GM21528 (cell line): ENCODE measurements at regions not wholly inside any gene's neighbourhood (a gene's known extent, or its start where the extent isn't known, plus 50 kb on each side); places are given as distances from the start of the nearest gene placed in this dataset.
"Not testable (repeated sequence)": the region's sequence is repeated elsewhere in the genome, so short reads cannot be mapped to it uniquely, and the experiment has no call there.

Experiments
- ATAC-seq: cut with Tn5 transposase; IDR thresholded peaks from one replicate; pipeline ENCODE4 v1.9.1; 2021; ENCODE audit warnings: mild to moderate bottlenecking, moderate library complexity; ENCODE audit not compliant: unreplicated experiment, low FRiP score

DNA sequence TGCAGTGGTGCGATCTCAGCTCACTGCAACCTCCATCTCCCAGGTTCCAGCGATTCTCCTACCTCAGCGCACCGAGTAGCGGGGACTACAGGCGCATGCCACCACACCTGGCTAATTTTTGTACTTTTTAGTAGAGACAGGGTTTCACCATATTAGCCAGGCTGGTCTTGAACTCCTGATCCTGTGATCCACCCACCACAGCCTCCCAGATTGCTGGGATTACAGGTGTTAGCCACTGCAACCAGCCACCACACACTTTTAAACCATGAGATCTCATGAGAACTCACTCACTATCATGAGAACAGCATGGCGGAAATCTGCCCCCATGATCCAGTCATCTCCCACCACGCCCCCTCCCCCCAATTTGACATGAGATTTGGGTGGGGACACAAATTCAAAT, 636.9 kb downstream of the MCTP2 start:
- ATAC-seq, result not testable (repeated sequence)

DNA sequence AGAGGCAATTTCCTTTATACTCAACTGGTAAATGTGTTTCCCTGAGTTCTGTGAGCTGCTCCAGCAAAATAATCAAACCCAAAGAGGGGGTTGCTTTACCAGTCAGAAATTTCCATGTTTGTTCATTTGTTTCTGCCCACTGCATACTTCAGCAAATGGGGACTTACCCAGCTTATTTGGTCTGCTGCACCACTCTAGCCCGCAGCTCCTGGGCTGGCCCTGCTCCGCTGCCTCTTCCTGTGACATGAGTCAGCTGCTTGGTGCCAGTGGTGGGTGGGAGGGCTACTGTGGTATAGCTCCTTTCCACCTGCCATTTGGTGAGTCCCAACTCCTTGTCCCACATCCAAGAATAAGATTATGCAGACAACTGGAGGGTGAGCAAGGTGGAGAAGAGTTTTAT, 644.2 kb downstream of the MCTP2 start:
- ATAC-seq, result no peak

DNA sequence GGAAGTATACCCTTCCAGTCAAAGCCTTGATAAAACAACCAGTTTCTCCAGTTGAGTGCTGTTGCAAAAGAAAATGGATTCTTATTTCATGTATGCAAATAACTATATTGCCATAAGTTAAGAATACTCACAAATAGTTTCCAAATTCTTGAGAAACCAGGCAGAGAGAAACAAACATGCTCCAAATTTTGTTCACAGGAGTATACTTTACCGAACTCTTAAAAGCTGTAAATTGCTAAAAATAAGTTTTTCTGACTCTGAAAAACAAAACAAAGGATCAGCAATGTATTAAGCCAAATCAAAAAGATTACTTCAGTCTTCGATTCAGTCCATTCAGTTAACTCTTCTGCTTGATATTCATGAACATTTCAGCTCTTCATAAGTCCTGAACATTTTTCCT, 646.5 kb downstream of the MCTP2 start:
- ATAC-seq, result no peak

DNA sequence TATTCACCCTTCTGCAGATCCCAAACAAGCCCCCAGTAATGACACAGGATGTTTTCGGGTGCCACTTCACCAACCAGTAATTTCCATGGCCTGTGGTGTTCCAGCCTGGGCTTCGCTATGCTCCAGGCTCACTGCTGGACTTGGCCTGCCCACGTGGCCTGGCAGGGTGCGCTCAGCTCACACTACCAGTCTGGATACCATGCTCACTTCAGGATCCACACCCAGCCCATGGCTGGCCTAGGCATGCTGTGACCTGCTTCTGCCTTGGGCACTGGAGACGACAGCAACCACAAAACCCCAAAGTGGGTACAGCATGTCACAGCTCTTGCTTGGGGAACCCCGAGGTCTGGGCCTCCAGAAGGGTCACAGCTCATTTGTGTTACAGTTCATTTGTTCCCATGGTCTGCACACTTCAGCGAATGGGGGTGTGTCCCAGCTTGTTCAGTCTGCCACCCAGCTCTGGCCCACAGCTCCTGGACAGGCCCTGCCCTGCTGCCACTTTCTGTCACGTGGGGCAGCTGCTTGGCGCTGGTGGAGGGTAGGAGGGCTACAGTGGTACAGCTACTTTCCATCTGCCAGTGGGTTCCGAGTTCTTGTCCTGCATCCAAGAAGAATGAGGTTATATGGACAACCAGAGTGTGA, 650.8 kb downstream of the MCTP2 start:
- ATAC-seq, result no peak

DNA sequence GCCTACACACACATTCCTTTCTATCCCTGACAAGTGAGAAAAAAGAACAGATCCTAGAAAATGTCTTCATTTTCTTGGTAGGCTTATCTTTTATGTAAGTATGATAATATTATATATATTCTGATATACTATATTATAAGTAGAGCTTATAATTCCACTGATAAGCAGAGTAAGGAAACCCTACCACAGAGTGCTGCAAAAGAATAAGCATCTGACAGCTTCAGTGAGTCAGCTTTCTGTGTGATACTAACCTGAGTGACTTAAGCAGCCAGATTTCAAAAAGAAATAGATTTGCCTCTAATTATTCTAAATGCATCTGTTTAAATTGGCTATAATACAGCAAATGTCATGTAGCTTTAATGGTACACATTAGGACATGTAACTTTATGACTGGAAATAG, 656.0 kb downstream of the MCTP2 start:
- ATAC-seq, result no peak

DNA sequence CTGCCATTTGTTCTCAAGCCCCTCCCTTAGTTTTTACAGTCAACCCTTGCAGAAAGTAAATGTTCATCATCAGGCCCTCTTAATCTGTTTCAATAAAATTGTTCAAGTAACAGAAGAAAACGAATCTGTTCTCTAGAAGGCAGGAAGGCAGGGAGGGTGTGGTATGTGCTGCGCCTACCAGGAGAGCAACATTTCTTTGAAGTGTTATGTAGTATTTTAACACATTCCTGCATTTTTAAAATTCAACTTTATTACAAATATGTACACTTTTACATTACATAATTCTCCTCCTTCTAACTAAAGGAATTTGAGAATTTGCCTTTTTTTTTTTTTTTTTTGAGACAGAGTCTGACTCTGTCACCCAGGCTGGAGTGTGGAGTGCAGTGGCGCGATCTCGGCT, 657.8 kb downstream of the MCTP2 start:
- no peak for ATAC-seq

DNA sequence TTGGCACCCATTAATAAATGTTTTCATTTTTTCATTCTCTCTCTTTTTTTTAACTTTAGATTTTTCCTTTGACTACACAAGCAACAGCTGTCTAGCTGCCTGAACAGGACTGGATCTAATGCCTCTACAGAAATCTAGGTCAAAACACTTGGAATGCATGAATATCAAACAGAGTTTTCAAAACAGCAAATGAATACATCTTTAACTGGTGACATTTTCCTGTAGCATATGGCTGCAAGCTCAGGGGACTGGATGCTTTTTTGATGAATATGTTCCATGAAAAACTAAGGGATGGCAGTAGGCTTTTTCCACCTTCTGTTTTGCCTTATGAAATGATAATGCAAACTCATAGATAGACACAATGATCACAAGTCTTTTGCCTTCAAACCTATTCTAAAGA, 661.7 kb downstream of the MCTP2 start:
- no peak for ATAC-seq

DNA sequence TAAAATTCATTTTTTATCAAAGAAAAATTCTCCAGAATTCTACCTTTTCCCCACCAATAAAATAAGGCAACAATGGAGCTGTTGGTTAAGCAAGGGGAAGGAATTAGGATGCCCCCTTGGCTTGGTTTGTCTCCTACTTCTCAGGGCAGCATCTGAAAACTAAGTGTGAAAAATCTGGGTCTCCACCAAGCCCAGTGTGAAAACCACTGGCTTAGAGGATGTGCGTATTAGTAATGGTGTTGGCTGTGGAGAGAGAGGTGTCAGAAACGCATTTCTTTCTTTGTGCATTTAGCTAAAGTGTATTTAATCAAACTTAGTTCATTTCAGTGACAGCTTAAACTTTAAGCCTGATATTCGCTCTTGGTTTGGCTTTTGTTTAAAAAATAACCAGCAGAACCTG, 662.7 kb downstream of the MCTP2 start:
- ATAC-seq, result no peak

DNA sequence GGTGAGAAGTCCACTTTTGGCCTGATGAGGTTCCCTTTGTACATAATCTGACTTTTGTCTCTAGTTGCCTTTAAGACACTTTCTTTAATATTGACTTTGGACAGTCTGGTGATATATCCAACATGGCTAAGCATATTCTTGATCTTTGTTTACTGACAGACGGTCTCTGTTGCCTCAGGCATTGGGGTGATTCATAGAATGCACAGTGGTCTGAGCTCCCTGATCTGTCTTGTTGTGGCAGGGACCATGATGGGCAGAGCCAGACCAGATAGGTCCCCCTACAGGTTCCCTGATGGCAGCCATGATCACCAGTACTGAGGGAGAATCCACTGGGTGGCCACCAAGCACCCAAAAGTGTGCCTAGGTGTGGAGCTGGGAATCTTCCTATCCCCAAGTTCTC, 678.1 kb downstream of the MCTP2 start:
- no peak for ATAC-seq

DNA sequence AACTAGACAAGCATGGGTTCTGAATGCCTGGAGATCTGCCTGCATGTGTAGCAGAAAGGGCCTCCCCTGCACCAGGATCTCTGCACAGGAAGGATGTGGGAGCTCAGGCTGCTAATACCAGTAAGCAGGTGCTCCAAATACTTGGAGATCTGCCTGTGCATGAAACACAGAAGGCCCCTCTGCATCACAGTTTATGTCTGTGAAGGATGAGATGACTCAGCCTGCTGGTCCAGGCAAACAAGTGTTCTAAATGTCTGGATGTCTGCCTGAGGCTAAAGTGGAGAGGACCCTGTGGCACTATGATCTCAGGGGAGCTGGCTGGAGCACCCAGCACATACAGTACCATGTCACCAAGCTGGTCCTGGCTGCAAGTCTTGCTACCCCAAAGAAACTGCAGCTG, 678.8 kb downstream of the MCTP2 start:
- no peak for ATAC-seq

DNA sequence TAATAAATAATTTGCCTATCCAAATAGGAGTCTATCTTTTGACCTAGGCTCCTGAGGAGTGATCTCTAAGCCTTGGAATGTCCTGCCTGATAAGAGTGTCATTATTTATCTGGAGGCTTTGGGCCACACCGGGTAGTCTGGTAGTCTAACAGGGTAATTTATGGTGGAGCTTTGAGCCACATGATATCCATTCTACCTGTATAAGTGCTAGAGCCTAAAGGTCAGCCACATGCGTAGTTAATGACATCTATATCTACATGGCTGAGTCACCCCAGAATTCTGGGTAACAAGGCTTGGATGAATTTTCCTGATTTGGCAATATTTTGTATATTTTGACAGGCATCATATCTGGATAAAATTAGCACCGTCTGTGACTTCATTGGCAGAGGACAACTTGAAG, 681.4 kb downstream of the MCTP2 start:
- ATAC-seq, result no peak

DNA sequence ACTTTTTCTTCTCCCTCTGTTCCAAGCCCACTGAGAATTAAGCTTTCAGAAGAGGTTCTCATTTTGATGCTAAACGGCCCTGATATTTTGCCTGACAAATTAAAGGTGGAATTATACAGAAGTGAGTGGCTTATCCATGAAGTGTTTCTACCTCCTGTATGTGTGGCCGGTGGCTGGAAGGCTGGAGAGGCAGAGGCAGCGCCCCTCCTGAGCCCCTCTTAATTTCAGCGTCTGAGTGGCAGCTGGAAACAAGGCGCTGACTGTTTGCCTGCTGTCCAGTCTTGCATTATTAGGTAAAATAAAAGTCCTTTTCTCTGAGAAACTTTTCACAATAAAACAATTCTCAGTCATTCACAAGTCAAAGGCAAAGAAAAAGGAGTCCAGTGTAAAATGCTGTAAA, 685.7 kb downstream of the MCTP2 start:
- no peak for ATAC-seq

DNA sequence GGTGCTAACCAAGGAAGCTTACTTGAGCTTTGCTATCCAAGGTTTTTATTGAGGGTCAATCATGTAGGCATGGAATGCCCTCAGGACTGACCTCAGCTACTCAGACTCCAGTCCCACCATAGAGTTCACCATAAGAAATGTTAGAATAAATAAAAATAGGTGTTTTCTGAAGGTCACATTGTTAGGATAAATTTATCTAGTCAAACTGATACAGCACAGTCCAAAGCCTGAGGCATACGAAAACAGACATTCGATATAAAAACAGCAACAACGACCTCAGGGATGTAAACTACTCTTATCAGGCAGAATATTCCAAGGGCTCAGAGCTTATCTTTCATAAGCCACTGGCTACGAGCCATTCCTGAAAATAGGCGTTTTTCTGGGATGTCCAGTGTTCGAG, 690.6 kb downstream of the MCTP2 start:
- no peak for ATAC-seq

DNA sequence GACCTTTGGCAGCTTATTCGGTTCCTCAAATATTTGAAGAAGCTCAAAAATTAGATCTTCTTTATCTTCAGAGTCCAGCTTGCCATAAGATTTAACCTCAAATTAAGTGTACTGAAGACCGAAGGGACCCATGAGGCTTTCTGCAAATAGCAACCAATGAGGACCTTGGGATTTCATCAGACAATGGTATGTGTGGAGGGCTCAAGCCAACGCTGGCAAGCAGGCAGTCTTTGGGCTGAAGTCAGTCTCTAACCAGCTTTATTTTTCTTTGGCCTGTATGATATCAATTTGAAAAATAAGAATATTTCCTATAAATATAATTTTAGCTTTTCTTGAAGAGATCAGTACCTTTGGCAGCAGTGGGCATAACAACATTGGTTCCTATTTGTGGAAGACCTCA, 692.7 kb downstream of the MCTP2 start:
- no peak for ATAC-seq

DNA sequence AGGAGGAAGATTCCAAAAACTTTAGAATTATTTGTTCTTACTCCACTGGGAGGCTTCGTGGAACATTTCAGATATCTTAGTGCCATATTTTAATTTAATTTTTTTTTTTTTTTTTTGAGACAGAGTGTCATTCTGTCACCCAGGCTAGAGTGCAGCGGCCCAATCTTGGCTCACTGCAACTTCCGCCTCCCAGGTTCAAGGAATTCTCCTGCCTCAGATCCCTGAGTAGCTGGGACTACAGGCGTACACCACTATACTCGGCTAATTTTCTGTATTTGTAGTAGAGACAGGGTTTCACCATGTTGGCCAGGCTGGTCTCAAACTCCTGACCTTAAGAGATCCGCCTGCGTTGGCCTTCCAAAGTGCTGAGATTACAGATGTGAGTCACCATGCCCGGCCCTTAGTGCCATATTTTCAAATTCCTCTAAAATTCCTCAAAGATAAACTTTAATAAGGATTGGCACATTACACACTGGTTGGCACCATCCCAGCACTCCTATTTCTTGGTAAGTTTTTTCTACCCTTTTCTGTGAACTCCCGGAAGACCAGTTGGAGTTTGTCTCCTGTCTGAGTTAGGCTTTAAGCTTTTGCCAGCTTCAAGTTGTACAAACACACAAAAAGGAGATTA, 693.7 kb downstream of the MCTP2 start:
- ATAC-seq, result no peak

DNA sequence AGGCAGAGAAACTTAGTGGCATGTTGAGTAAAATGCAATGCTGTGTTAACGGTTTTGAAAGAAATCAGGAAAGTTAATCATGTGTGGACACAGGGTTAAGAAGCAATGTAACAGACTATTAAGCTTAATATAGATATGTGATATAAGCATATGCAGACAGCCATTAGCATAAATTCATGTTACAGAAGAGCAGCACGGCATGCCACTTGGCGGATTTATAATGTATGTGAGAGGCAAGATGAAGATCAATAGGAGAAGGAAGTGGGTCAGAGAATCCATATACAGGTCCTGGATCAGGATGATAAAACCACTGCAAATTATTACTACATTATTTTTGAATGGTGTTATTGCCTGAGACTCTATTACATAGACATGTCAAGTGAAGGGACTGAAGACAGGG, 694.3 kb downstream of the MCTP2 start:
- no peak for ATAC-seq

DNA sequence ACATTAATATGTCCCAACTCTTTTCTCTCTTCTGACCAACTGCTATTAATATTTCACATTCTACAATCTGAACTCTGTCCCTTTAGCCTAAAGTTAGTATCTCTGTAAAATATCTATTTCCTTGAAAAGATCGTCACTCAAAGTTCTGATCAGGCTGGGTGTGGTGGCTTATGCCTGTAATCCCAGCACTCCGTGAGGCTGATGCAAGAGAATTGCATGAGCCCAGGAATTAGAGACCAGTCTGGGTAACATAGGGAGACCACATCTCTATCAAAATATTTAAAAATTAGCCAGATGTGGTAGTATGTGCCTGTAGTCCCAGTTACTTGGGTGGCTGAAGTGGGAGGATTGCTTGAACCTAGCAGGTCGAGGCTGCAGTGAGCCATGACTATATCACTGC, 695.6 kb downstream of the MCTP2 start:
- ATAC-seq, result no peak

DNA sequence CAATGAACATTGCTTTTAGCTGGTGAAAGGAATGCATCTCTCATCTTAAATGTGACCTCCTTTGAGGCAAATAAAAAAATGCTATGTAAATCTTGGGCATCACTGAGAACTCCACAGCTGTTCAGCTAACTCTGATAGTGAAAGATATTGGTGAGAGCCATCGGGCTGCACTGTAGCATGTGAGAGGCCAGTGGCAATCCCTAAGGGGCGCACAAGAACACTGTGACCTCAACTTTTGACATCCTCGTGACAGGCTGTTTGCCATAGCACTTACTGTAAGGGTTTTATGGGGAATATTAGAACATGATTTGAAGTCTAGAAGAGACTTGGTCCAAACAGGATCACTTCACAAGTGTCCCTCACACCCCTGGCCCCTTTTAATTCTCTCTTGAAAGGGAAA, 697.9 kb downstream of the MCTP2 start:
- no peak for ATAC-seq

DNA sequence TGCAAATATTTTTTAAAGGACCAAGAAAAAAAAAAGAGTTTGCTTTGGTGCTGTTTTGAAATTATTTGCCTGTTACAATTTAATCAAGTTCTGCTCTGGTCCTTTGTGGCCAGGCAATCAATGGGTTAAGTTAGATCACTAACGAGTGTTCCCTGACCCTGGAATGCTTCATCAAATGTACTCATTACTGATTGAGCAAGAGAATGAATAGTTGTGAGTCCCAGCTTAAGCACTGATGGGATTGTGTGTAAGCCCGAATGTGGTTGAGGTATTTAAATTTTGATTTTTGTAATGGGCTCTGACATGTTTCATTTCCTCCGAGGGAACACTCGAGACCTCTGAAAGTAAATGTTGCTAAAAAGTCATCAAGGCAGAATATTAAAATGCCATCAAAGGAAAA, 699.1 kb downstream of the MCTP2 start:
- ATAC-seq, result no peak

DNA sequence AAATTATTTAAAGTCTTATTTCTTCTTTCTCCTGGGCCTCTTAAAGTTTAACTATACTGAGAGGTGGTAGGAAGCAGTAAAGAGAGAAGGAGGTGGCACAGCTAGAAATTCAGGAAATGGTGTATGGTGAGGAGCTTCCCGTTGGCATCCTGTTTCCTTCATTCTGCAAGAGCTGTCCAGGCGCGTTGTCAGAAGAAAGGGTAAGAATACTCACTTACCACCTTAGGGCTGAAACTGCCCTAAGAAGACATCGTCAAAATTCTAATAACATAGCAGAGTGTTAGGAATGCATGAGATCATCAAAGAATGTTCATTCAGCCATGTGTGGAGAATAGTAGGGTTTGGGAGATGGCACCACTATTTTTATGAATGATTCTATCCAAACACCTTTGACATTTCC, 699.6 kb downstream of the MCTP2 start:
- ATAC-seq, result no peak

DNA sequence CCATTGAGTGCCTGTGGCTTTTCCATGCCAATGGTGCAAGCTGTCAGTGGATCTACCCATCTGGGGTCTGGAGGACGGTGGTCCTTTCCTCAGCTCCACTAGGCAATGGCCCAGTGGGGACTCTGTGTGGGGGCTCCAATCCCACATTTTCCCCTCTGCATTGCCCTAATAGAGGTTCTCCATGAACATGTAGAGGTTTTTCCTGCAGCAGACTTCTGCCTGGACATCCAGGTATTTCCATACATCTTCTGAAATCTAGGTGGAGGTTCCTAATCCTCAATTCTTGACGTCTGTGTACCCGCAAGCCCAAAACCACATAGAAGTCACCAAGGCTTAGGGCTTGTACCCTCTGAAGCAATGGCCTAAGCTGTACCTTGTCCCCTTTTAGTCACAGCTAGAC, 703.1 kb downstream of the MCTP2 start:
- no peak for ATAC-seq

DNA sequence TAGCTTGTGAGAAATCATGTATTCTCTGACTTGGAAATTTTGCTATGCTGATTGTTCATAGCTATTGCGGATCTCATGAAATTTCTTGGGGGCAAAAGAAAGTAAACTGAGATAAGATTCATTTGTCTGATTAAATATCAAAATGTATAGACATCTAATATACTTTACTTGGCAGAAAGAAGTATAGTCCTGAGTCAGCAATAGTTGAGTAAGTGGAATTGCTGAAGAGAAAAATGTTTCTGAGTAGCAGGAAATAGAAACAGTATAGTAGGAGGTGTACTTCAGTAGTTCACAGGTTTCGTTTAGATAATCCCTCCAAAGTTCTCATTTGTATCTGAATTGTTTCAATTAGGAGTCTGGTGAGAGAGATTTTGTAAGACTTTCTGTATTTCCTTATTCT, 705.9 kb downstream of the MCTP2 start:
- ATAC-seq, result no peak

DNA sequence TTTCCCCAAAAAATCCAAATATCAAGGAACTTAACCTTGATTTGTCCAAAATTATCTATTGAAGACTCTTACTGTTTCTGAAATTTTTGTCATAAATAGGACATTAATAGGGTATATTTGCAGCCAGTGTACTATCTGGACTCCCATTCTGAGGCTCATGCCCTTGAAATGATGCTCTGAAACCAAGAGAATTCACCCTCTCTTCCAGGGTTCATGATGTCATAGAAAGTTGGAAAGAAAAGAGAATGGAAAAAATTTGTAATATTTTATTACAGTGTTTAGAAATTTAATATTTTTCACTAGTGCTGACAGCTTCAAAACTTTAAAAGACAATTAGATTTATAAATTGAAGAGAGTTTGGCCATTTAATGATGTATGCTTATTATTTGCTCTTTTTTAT, 712.5 kb downstream of the MCTP2 start:
- ATAC-seq, result no peak
